HuH-7.5 (cell line): ENCODE measurements at regions not wholly inside any gene's neighbourhood (a gene's known extent, or its start where the extent isn't known, plus 50 kb on each side); places are given as distances from the start of the nearest gene placed in this dataset.

Experiments
- DNase-seq: peaks from one replicate; pipeline ENCODE4 v3.0.0; 2011; ENCODE audit warnings: low spot score

DNA sequence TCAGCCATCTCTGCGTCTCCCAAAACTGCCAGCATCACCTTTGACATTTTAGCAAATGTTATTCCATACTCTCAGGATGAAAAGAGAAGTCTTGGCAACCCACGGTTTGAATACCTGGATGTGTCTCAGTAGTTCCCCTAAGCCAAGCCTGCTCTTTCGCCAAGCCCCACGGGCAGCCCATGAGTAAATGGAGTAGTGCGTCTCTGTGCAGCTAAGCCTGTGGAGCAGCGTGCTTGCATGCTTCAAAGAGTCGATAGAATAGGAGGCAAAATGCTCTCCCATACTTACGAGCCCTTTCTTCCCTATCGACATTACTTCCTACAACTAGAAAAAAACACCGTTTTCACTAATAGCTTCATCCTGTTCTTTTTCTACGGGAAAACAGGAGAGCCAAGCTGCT lies 634.5 kb upstream of the TMEM132C start:
- no peak for DNase-seq

DNA sequence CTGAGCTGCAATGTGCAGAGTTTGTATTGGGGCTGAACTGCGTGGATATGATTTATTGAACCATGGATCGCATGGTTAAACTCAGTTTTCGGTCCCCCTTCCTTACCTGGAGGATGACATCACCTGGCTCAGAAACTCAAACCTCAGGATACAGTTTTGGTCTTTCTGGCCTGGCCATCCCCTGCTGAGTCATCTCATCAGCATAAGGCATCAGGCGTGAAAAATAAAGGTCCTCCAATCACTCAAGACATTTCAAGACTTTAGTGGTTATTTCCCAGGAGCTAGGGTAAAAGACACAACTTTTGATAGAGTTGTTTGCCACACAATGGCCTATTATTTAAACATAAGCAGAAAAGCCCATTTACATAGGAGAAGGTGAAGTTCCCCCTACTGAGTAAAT lies 631.1 kb upstream of the TMEM132C start:
- DNase-seq = no peak

DNA sequence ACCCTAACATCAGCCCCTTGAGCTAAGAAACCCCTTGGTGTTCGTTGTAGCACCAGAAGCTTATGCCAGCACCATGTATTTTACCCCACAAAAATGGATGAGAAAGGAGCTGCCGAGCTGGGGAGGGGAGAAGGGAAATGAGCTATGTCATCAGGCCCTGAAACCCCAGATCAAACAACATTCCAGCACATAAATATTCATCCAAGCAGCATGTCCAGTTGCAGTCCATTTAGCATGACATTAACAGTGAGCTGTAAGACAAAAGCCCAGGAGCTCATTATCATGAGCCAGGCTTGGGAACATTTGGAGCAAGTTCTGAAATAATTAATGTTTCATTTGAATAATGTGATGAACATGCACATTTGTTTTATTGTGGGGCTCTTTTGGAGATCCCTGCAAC lies 630.1 kb upstream of the TMEM132C start:
- DNase-seq = no peak

DNA sequence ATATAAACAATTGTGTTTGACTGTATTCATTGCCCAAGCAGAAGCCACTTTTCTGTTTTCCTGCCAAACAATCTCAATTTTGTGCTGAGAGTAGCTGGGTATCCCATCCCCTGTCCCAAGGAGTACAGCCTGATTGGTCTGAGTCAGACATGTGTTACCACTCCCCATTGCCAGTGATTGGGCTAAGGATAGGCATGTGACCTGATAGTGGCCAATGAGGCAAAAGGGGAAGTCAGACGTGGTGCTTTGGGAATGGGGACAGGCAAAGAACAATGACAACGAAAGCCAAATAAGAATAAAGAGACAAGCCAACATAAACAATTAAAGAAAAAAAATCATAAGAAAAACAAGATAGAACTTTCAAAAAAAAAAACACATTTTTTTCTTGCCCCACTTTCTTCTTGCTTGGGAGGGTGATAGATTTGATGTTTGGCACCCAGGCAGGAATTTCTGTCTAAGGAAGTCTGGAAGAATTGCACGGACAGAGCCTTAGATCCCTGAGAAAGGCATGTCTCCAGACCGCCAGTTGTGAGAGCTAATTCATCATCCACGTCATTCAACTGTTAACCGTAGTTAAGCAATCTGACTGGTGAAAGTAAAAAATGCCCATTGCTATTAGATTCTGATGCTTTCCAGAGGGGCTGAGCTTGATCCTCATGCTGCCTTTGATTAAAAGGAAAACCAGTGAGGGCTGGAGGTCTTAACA lies 626.6 kb upstream of the TMEM132C start:
- no peak for DNase-seq

DNA sequence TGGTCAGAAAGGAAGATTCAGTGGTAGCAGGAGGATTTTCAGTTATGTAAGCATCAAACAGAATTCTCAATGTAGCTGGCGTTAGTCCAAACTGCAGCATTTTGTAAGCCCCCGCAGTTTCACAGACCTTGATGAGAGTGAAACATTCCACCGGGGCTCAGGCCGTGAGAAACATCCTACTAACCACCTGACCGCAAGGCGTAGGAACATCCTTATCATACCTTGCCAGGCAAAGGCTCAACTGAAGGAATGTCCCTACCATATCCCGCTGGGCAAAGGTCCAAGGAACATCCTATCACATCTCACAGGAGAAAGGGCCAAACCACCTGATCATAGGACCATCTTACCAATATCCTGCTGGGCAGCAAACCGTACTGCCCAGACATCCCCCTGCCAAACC lies 624.8 kb upstream of the TMEM132C start:
- DNase-seq = no peak

DNA sequence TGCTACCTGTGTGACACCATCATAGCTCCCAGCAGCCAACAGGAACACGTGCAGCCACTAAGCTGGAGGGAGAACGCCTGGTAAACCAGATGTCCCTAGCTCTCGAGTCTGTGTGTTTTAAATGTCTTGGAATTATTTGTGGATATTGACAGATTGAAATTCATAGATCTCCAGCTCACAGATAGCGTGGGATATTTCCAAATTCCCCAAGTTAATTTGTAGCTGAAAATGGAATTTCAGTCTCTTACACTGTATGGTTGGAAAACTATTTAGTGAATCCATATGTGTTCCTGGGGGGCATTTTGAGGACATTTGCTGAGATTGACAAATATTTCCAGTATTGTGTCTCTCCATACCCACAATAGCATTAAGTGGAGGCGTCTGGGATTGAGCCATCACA lies 618.6 kb upstream of the TMEM132C start:
- no peak for DNase-seq

DNA sequence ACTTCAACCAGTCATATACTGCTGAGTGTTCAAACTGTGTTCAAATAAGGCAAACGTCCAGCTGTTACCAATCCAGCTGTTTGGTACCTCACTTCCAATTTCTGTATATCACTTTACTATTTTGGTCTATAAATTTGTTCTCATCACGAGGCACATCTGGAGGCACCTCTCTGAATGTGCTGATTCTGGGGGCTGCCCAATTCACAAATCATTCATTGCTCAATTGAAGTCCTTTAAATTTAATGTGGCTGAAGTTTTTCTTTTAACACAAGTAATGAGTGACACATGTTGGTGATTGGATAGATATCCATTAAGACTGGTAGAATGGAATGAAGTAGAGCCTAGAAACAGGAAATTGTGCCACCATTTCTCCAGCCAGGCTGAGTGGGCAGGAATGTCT lies 617.0 kb upstream of the TMEM132C start:
- no peak for DNase-seq

DNA sequence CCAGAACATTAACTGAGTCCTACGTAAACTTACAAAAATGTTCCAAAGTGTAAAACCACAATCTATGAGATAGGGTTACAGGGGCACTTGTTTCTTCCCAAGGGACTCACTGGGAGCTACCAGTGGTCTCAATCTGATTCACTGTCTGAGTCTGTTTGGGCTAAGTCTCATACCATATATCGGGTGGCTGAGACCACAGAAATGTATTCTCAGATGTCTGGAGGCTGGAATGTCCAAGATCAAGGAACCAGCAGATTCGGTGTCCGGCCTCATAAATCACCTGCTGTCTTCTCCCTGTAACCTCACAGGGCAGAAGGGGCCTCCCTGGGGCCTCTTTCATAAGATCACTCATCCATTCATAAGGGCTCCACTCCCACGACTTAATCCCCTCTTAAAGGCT lies 616.3 kb upstream of the TMEM132C start:
- no peak for DNase-seq

DNA sequence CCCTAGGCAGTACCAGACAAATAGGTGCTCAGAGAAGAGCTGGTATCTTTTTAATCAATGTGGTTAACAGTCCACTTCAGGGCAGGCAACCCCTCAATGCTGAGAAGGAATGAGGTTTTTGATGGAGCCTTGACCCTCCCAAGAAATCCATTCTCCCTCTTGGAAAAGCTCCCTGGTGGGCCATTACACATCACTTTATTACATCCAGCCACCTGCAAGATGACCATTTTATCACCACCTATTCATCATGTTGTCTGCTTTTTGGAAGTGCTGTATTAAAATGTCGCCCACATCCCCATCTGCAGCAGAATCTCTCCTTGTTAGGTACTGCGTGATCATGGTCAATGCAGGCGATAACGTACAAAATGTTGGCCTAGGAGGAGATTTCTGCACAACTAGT lies 614.7 kb upstream of the TMEM132C start:
- no peak for DNase-seq

DNA sequence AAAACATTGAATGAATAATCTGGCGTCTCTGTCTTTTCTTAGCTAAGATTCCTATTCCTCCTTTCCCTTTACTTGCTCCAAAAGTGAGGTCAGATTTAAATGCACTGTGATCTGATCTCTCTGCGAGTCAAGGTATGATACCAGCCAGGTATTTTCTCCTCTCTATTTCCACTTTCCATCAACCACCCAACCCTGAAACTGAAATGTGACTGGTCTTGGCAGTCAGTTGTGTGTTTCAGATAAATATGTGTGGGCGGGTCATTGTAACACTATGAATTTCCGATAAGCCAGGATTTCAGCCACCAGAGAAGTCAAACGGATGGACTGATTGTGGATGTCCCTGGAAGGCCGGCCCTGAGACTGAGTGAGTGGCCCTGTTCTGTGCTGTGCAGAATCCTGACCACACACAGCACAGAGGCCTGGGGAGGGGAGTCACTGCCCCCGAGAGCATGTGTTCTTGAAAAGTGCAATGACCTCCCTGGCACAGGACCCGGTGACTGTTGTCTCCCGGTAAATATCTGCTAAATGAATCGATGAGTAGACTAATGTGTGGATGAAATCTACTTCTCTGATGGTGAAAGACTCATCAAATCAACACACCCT lies 612.5 kb upstream of the TMEM132C start:
- no peak for DNase-seq

DNA sequence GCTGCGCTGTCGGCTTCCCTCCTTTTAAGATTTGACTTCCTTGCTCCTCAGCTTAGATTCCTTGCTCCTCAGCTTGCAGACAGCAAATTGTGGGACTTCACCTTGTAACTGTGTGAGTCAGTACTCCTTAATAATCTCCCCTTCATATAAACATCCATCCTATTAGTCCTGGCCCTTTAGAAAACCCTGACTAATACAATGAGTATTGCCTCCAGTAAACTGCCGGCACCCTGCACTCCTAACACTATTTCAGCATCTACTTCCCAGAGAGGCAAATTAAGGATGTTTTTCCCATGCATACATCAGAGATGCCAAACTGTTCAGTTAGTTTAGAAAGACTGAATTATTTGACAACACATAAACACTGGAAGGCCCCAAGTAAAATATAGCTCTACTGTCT lies 611.3 kb upstream of the TMEM132C start:
- DNase-seq = no peak

DNA sequence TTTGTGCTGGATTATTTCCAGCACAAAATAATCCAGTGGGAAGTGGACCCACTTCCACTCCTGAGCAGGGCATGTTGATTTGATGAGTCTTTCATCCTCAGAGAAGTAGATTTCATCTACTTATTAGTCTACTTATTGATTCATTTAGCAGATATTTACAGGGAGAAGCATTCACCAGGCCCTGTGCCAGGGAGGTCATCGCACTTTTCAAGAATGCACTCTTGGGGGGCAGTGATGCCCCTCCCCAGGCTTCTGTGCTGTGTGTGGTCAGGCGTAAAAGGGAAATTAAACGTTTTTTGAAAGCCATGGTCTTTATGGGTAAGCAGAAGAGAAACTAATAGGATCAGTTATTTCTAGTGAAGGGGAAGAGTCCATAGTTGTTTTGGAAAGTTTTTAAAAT lies 610.7 kb upstream of the TMEM132C start:
- no peak for DNase-seq

DNA sequence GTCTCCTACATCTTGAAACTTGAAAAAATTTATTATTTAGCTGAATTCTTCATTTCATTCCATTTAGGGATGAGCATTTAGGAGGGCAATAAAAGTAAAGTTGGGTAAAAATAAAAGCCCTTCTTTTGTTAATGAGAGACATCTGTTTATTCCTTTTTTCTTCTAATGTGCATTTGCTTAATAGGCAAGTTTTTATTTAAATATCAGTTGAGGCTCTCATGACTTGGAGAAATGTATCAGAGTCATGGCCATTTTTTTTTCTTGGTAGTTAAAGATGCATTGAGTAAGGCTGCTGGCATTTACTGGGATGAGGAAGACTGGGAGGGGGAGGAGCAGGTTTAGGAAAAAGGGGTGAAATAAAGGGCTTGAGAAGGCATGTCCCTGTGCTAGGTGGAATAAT lies 609.9 kb upstream of the TMEM132C start:
- no peak for DNase-seq

DNA sequence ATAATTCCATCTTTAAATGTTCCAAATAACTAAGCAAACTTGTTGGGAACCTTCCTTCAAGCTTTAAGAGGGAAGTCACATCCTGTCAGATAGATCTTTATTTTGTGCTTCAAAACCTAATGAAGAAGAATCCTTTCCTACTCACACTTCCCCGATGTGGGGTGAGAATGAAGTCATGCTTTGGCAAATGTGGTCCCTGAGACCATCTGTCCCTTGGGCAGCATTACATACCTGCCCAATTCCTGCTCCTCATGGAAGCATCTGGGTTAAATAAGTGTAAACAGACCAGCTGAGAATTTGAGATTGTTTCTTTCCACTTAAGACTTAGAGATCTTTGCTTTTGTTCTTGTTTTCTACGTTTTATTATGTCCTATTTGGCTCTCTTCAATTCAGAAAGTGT lies 606.0 kb upstream of the TMEM132C start:
- DNase-seq = no peak

DNA sequence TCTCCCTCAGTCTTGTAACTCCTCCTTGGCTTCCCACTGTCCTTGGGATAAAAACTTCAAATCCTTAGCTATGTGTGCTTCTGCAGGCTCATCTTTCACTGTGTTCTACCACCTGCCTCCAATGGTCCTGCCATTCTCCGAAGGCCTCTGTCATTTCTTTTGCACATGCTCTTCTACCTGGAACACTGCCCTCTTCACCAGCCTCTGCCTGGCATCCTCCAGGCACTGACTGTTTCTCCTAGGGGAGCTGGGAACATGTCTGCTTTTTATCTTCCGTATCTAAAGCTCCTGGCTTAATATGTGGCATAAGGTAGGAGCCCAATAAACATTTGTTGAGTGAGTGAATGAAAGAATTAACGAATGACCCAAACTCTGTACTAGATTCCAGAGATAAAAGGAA lies 603.3 kb upstream of the TMEM132C start:
- no peak for DNase-seq

DNA sequence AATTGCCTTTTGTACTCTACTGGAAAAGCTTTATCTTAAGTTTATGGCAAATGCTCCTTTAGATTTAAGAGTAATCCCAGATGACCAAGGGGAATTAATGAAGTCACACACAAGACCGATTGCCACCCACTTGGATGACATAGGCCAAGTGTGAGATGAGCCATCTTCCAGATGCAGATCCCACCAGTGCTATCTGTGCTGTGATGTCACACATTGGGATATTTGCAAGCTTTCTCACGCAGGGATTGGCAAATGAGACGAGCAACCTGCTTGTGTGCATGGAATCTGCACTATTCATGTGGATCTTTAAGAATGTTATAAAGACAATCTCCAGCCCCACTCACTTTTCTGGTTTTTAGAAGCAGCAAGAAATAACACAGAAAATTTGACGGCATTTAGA lies 602.1 kb upstream of the TMEM132C start:
- DNase-seq = no peak

DNA sequence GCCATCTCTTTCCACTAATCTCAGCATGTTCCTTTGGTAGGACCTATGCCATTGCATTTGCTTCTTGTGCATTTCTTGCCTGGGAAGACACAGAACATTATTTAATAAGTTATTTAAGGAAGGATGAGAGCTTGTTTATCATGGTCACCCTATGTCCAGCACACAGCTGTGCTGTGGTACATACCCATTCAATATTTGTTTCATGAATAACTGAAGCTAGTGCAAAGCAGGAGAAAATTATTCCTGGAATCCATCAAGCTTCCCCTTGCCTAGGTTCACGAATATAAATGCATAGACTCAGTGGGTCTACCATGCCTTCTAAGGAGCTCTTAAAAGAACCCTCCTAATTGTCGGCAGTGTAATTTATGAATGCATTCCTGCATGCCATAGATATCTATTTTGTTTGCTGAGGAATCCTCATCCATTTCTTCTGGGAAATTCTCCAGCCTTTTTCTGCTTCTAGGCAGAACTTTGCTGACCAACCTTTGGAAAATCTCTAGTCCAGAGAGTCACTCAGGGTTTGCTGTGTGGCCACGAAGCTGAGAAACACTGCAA lies 599.8 kb upstream of the TMEM132C start:
- DNase-seq = no peak

DNA sequence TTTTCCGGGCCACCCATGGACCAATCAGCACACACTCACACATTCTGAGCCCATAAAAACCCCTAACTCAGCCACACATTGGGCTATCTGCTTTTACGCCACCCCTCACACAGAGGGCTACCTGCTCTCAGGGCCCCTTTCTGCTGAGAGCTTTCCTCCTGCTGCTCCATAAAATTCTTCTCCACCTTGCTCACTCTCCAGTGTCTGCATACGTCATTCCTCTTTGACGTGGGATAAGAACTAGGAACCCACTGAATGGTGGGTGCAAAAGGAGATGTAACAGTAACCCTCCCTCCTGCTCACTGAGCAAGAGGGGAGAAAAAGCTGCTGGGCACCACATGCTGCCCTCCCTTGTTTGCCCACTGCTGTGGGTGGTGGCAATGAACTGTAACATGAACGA lies 596.7 kb upstream of the TMEM132C start:
- no peak for DNase-seq

DNA sequence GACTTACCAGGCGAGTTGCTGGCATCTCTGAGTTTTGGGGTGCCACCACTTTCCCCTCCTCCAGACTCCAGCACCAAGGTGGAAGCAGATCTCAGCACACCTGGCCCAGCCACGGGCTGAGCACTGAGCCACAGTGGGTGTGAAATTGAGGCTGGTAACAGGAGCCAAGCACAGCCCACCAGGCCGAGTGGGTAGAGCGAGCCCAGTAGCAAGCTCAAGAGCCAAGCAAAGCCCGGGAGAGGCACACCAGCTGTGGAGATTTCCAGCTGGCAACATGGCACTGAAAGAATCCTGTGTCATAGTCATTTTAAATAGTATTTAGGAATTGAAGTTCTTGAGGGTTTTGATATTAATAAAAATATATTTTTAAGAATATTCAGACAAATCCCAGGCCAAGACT lies 596.2 kb upstream of the TMEM132C start:
- DNase-seq = no peak

DNA sequence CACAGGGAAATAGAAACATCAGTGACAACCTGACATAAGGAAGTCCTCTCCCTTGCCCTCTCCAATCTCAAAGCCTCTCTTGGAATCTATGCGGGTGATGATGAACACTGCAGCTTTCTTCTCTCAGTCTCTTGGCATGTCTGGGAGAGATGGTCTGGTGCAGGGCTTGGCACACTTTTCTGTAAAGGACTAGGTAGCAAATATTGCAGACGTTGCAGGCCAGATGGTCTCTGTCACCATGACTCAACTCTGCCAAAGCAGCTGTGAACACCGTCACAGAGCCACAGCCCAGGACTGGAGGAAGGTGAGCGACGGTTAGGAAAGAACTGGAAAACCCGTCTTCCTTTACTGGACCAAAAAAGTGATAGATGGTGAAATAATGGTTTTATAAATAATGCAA lies 591.0 kb upstream of the TMEM132C start:
- DNase-seq = no peak

DNA sequence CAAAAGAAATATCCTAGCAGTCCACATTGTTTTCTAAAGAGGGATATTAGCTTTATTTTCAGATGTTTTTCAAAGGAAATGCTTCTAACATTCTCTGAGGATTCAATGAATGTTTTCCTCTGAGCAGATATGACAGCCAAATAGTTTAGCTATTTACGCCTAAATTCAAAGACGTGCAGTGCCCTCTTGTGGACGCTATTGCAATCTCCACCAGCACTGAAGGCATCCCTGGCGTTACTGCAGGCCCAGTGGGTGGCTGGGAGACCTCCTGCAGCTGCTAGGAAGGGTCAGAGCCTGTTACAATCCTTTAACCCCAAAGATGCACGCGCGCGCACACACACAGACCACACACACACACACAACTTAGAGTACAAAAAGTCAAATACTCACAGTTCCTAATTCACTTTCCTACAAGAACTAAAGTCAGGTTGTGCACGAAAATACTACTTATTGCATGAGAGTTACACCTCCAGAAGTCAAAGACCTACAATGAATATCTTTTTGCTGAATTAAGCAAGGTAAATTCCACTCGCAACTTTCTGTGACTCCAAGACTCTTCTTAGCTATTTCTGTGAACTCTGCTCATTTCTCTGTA lies 589.3 kb upstream of the TMEM132C start:
- DNase-seq = peak; percentile 23

DNA sequence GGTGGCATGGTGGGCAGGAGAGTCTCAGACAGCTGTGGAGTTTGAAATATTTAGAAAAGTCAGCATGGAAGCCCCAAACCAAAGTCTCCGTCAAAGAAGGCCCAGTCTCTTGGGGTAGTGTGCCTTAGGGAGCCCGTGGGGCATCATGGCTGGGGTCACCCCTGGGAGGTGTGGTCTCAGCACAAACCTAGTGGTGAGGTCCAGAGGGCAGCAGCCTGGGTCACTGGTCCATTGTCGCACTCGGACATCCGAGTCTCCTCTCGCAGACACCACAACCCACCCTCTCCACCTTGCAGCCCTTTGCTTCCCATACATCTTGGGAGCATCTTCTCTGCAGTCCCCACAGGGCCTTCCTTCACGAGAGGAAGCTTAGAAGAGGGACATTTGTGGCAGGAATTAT lies 588.0 kb upstream of the TMEM132C start:
- no peak for DNase-seq

DNA sequence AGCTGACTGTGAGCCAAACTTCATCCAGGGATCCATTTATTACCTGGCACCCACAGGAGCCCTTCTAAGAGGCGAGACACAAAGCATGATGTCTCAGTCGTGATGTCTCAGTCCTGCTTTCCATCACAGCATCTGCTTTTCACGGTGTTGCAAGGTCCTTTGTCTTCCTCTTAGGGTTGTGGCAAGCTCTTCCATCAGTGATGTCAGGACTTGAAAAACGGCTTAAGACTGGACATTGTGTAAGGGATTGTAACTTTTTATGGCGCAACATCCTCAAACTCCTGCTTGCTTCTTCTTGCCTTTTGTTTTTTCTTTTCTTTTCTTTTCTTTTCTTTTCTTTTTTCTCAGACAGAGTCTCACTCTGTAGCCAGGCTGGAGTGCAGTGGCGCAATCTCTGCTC lies 586.5 kb upstream of the TMEM132C start:
- DNase-seq = no peak
